K562 (cell line): ENCODE measurements at regions not wholly inside any gene's neighbourhood (a gene's known extent, or its start where the extent isn't known, plus 50 kb on each side); places are given as distances from the start of the nearest gene placed in this dataset.

Experiments used
- CEBPZ ChIP-seq: fragments of 150-350 bp; IDR thresholded peaks from 2 replicates; pipeline ENCODE4 v1.6.1; 2014; ENCODE audit warnings: low read depth, mild to moderate bottlenecking, low read length, borderline replicate concordance
- MBD1 ChIP-seq: fragments of 250-450 bp; sonication (Bioruptor Pico); IDR thresholded peaks from 2 replicates; pipeline ENCODE4 v1.8.0; 2022; ENCODE audit warnings: inconsistent platforms
- MXI1 ChIP-seq: IDR thresholded peaks from 2 replicates; pipeline ENCODE4 v1.6.1; 2011; ENCODE audit warnings: low read depth, mild to moderate bottlenecking, improper control_type of control experiment, low read length
- POLR2B ChIP-seq: fragments of 450-650 bp; IDR thresholded peaks from 2 replicates; pipeline ENCODE4 v1.6.1; 2018; ENCODE audit warnings: low read depth; ENCODE audit not compliant: partially characterized antibody
- RFX7 ChIP-seq: fragments of 250-450 bp; sonication (Bioruptor Pico); IDR thresholded peaks from 2 replicates; pipeline ENCODE4 v1.5.1; 2021; ENCODE audit warnings: mild to moderate bottlenecking
- SMARCA5 ChIP-seq: fragments of 450-650 bp; IDR thresholded peaks from 2 replicates; pipeline ENCODE4 v1.6.1; 2016
- SMC3 ChIP-seq: conservative IDR thresholded peaks from 2 replicates; pipeline ENCODE4 v1.6.1; 2011; ENCODE audit warnings: low read depth, low read length, improper control_type of control experiment; ENCODE audit not compliant: insufficient read depth
- SRSF3 ChIP-seq: fragments of 200-400 bp; formaldehyde crosslinking; IDR thresholded peaks from 2 replicates; pipeline ENCODE4 v1.6.1; 2016; ENCODE audit warnings: mild to moderate bottlenecking, low read length, moderate library complexity; ENCODE audit not compliant: insufficient read depth
- ZNF668 ChIP-seq: fragments of 250-450 bp; sonication (Bioruptor Pico); IDR thresholded peaks from 2 replicates; pipeline ENCODE4 v1.8.0; 2022; ENCODE audit warnings: mild to moderate bottlenecking, inconsistent platforms
- ZNF764 ChIP-seq: fragments of 250-450 bp; sonication (Bioruptor Pico); IDR thresholded peaks from 2 replicates; pipeline ENCODE4 v1.4.0; 2020; ENCODE audit warnings: low read depth, mild to moderate bottlenecking, moderate library complexity

GRCh38 chr22:48373626-48374173, 1454.0 kb downstream of the BRD1 start (continued):
- no peak for TF ChIP-seq MBD1 (CRISPR knock-in tag)
- TF ChIP-seq SMC3, result no peak
- no peak for TF ChIP-seq ZNF764 (CRISPR knock-in tag)
- no peak for TF ChIP-seq SRSF3
- TF ChIP-seq ZNF668 (CRISPR knock-in tag), result no peak
- TF ChIP-seq CEBPZ, result no peak
- TF ChIP-seq RFX7, result no peak
- TF ChIP-seq POLR2B, result no peak
- TF ChIP-seq MXI1, result no peak
- TF ChIP-seq SMARCA5, result no peak
- TF ChIP-seq, all 486 proteins: peak for 0
